GM23338 (cell line): ENCODE measurements at regions not wholly inside any gene's neighbourhood (a gene's known extent, or its start where the extent isn't known, plus 50 kb on each side); places are given as distances from the start of the nearest gene placed in this dataset.

ENCODE experiments used
- CREB1 ChIP-seq: fragments of 250-450 bp; sonication (Bioruptor Pico); IDR thresholded peaks from 2 replicates; pipeline ENCODE4 v1.5.0; 2020; ENCODE audit warnings: low read depth, mild to moderate bottlenecking, moderate library complexity
- EZH2 ChIP-seq: fragments of 200-600 bp; sonication (generic); IDR thresholded peaks from one replicate; pipeline ENCODE4 v1.8.0; 2017; ENCODE audit warnings: antibody characterized with exemption, mild to moderate bottlenecking, low read depth; ENCODE audit not compliant: unreplicated experiment
- EZH2phosphoT487 ChIP-seq: fragments of 200-600 bp; sonication (generic); IDR thresholded peaks from one replicate; pipeline ENCODE4 v1.8.1; 2018; ENCODE audit warnings: antibody characterized with exemption; ENCODE audit not compliant: unreplicated experiment
- NANOG ChIP-seq: IDR thresholded peaks from 2 replicates; pipeline ENCODE4 v1.6.1; 2016; ENCODE audit warnings: antibody characterized with exemption, borderline replicate concordance
- REST ChIP-seq: IDR thresholded peaks from one replicate; pipeline ENCODE4 v1.6.1; 2018; ENCODE audit warnings: antibody characterized with exemption; ENCODE audit not compliant: unreplicated experiment
- ZNF331 ChIP-seq: fragments of 250-450 bp; sonication (Bioruptor Pico); IDR thresholded peaks from 2 replicates; pipeline ENCODE4 v1.5.0; 2020; ENCODE audit warnings: low read depth, mild to moderate bottlenecking, moderate library complexity
- TF ChIP-seq, protein P1 (sequence below), 2 experiments: fragments of 200-600 bp in 1 of 2; sonication (generic) in 1 of 2; conservative IDR thresholded peaks; 2 replicates each; pipeline versions ENCODE4 v1.5.1 to v1.6.1; 2016 to 2017; ENCODE audit warnings: antibody characterized with exemption in 2 of 2, low read depth in 2 of 2, mild to moderate bottlenecking in 2 of 2, moderate library complexity in 1 of 2

- no peak for TF ChIP-seq NANOG
- no peak for TF ChIP-seq EZH2
- TF ChIP-seq CREB1 (CRISPR knock-in tag), result no peak
- TF ChIP-seq, protein P1, sequence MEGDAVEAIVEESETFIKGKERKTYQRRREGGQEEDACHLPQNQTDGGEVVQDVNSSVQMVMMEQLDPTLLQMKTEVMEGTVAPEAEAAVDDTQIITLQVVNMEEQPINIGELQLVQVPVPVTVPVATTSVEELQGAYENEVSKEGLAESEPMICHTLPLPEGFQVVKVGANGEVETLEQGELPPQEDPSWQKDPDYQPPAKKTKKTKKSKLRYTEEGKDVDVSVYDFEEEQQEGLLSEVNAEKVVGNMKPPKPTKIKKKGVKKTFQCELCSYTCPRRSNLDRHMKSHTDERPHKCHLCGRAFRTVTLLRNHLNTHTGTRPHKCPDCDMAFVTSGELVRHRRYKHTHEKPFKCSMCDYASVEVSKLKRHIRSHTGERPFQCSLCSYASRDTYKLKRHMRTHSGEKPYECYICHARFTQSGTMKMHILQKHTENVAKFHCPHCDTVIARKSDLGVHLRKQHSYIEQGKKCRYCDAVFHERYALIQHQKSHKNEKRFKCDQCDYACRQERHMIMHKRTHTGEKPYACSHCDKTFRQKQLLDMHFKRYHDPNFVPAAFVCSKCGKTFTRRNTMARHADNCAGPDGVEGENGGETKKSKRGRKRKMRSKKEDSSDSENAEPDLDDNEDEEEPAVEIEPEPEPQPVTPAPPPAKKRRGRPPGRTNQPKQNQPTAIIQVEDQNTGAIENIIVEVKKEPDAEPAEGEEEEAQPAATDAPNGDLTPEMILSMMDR (conservative IDR thresholded peaks at IDR 0.05; ENCODE audit: low read depth in 2 of 2), result peak; percentile 33 to 52
- no peak for TF ChIP-seq ZNF331 (CRISPR knock-in tag)
- TF ChIP-seq EZH2phosphoT487, result no peak
- TF ChIP-seq REST, result no peak
Observed at GRCh38 chr11:122578171-122578825, 77.2 kb upstream of the UBASH3B start.
